Endothelial cell of umbilical vein (primary cell): ENCODE measurements at regions not wholly inside any gene's neighbourhood (a gene's known extent, or its start where the extent isn't known, plus 50 kb on each side); places are given as distances from the start of the nearest gene placed in this dataset.

Source experiments
- BruUV-seq: library from RNA; stranded (reverse); fragments of 400-500 nt; replicated peaks from 2 replicates; lab custom pipeline; 2021; lab: Mats Ljungman, UMichigan
- CTCF ChIA-PET: fragments of 300-600, 350-600 bp; sonication (Branson Sonifier 250); formaldehyde crosslinking; loops from one replicate; lab custom pipeline; 2021; ENCODE audit warnings: antibody characterized with exemption, inconsistent platforms; lab: Charles Lee
- POLR2A ChIA-PET: fragments of 300-600, 350-600 bp; sonication (Branson Sonifier 250); formaldehyde crosslinking; loops from one replicate; lab custom pipeline; 2021; ENCODE audit warnings: antibody characterized with exemption, inconsistent platforms; lab: Charles Lee
- DNase-seq: peaks from one replicate; pipeline ENCODE4 v3.0.0-alpha.2; 2011; ENCODE audit warnings: low read depth, low spot score
- FAIRE-seq: peaks from 2 replicates; lab custom pipeline; 2011; peaks lifted over from hg19 to GRCh38; lab: Jason Lieb, UNC
- H2AFZ ChIP-seq: 2 replicates; pipeline ENCODE4 v1.6.0; 2012; ENCODE audit warnings: low read depth, low read length, control low read depth, inconsistent platforms
- H3K27ac ChIP-seq: 2 replicates; pipeline ENCODE4 v1.5.1; 2011; ENCODE audit warnings: low read depth, mild to moderate bottlenecking, control low read depth, low read length, moderate library complexity; ENCODE audit not compliant: insufficient read depth
- H3K27me3 ChIP-seq, 2 experiments: 2 replicates each; pipeline versions ENCODE4 v1.6.0 to v1.6.1; 2011; ENCODE audit warnings: low read length in 2 of 2, mixed read lengths in 1 of 2; ENCODE audit not compliant: control insufficient read depth in 2 of 2, insufficient read depth in 2 of 2
- H3K36me3 ChIP-seq, 2 experiments: 2 replicates in 1 of 2; 3 replicates in 1 of 2; pipeline ENCODE4 v1.5.1; 2011; ENCODE audit warnings: low read length in 2 of 2, mild to moderate bottlenecking in 1 of 2, moderate library complexity in 1 of 2; ENCODE audit not compliant: control insufficient read depth in 2 of 2, insufficient read depth in 2 of 2; ENCODE audit errors: extremely low read depth in 1 of 2
- H3K4me1 ChIP-seq: 3 replicates; pipeline ENCODE4 v1.5.1; 2011; ENCODE audit warnings: mild to moderate bottlenecking, low read length; ENCODE audit not compliant: control insufficient read depth, insufficient read depth; ENCODE audit errors: extremely low read depth
- H3K4me2 ChIP-seq: 2 replicates; pipeline ENCODE4 v1.6.1; 2011; ENCODE audit warnings: low read length, control low read depth, mixed read lengths; ENCODE audit not compliant: insufficient read depth
- H3K4me3 ChIP-seq, 3 experiments: fragments of 200-600 bp in 1 of 3; sonication (generic), shearing (Covaris generic) in 1 of 3; replicated peaks in 1 of 3; 2 replicates each; pipeline ENCODE4 v1.5.1; 2011 to 2016; ENCODE audit warnings: control low read depth in 3 of 3, low read length in 3 of 3, mild to moderate bottlenecking in 2 of 3, inconsistent platforms in 1 of 3, low read depth in 1 of 3, moderate library complexity in 1 of 3; ENCODE audit not compliant: insufficient read depth in 1 of 3
- H3K79me2 ChIP-seq: 2 replicates; pipeline ENCODE4 v1.6.0; 2012; ENCODE audit warnings: low read length, inconsistent platforms; ENCODE audit not compliant: control insufficient read depth, insufficient read depth
- H3K9ac ChIP-seq: replicated peaks from 2 replicates; pipeline ENCODE3; 2011; ENCODE audit warnings: low read length, control low read depth; ENCODE audit not compliant: insufficient read depth; ENCODE audit errors: extremely low read depth
- H3K9me1 ChIP-seq: replicated peaks from 3 replicates; pipeline ENCODE4 v1.6.0; 2011; ENCODE audit warnings: mild to moderate bottlenecking, low read length; ENCODE audit not compliant: control insufficient read depth, insufficient read depth; ENCODE audit errors: extremely low read depth
- H3K9me3 ChIP-seq: replicated peaks from 2 replicates; pipeline ENCODE4 v1.5.1; 2012; ENCODE audit warnings: low read length, inconsistent platforms; ENCODE audit not compliant: control insufficient read depth, insufficient read depth
- H4K20me1 ChIP-seq: replicated peaks from 2 replicates; pipeline ENCODE3; 2011; ENCODE audit warnings: mild to moderate bottlenecking, low read length; ENCODE audit not compliant: control insufficient read depth, insufficient read depth; ENCODE audit errors: extremely low read depth
- CTCF ChIP-seq, 2 donors: IDR thresholded peaks; 1 replicate in 1 of 2; 2 replicates in 1 of 2; pipeline ENCODE4 v1.5.1; 2011; ENCODE audit warnings: low read length in 2 of 2, mild to moderate bottlenecking in 2 of 2, moderate library complexity in 2 of 2, control low read depth in 1 of 2, inconsistent platforms in 1 of 2, low read depth in 1 of 2; ENCODE audit not compliant: insufficient read depth in 1 of 2; ENCODE audit errors: extremely low read depth in 1 of 2
- EZH2 ChIP-seq: IDR thresholded peaks from 2 replicates; pipeline ENCODE4 v1.6.1; 2012; ENCODE audit warnings: borderline replicate concordance, low read depth, mild to moderate bottlenecking, moderate library complexity, low read length, inconsistent platforms; ENCODE audit not compliant: severe bottlenecking
- FOS ChIP-seq: IDR thresholded peaks from 2 replicates; pipeline ENCODE4 v1.6.1; 2011; ENCODE audit warnings: mild to moderate bottlenecking, low read length, moderate library complexity, borderline replicate concordance; ENCODE audit not compliant: insufficient read depth
- GATA2 ChIP-seq: IDR thresholded peaks from 2 replicates; pipeline ENCODE4 v1.7.0; 2011; ENCODE audit warnings: low read depth, mild to moderate bottlenecking, moderate library complexity, mixed read lengths, low read length; ENCODE audit not compliant: insufficient read length, insufficient read depth
- JUN ChIP-seq: IDR thresholded peaks from 2 replicates; pipeline ENCODE4 v1.6.1; 2011; ENCODE audit warnings: borderline replicate concordance, low read depth; ENCODE audit not compliant: insufficient read length, insufficient read depth
- MYC ChIP-seq: IDR thresholded peaks from one replicate; pipeline ENCODE4 v1.6.1; 2011; ENCODE audit warnings: mild to moderate bottlenecking, low read depth, low read length
- POLR2A ChIP-seq: IDR thresholded peaks from 2 replicates; pipeline ENCODE4 v1.6.1; 2012; ENCODE audit warnings: low read depth, mild to moderate bottlenecking, control low read depth, low read length
- POLR2AphosphoS5 ChIP-seq: IDR thresholded peaks from 2 replicates; pipeline ENCODE4 v1.6.1; 2012; ENCODE audit warnings: low read depth, mild to moderate bottlenecking, control low read depth, low read length, moderate library complexity; ENCODE audit not compliant: insufficient read depth
- dilution Hi-C: fragments of 300-500 bp; cut with MboI; formaldehyde crosslinking; loops from one replicate; pipeline ENCODE4 v1.15.0; 2019; ENCODE audit warnings: low sequenced_read_pairs; ENCODE audit not compliant: extremely low pct_ligation_motif_present
- intact Hi-C: fragments of 100-400 bp; cut with micrococcal nuclease; formaldehyde crosslinking; loops from one replicate; pipeline ENCODE4 v1.10.0; 2022
- TF ChIP-seq, protein P1 (sequence below): IDR thresholded peaks from 2 replicates; pipeline ENCODE4 v1.6.1; 2011; ENCODE audit not compliant: insufficient read depth, insufficient read length

- no peak overlapping the region for H3K4me3 ChIP-seq
- no TSS peak for BruUV-seq
- no peaks in the 10 kb centered on the region for H4K20me1 ChIP-seq
- H3K27ac ChIP-seq: no peak overlapping the region
- H3K9ac ChIP-seq: no peak overlapping the region
- no peaks in the 10 kb centered on the region for H3K4me1 ChIP-seq
- no peaks in the 10 kb centered on the region for H3K9me1 ChIP-seq
- H3K79me2 ChIP-seq: no peaks in the 10 kb centered on the region
- H3K9me3 ChIP-seq: no peaks in the 10 kb centered on the region
- no peak for TF ChIP-seq POLR2AphosphoS5
- no peak for TF ChIP-seq POLR2A
- no peak for TF ChIP-seq JUN
- TF ChIP-seq EZH2: no peak
- CTCF ChIA-PET: no interaction called here
- POLR2A ChIA-PET: no interaction called here
- H3K4me2 ChIP-seq: no peak overlapping the region
- H2AFZ ChIP-seq: no peak overlapping the region
- DNase-seq (no peak), FAIRE-seq (no peak)
- H3K27me3 ChIP-seq: no peaks in the 10 kb centered on the region
- H3K36me3 ChIP-seq: no peaks in the 10 kb centered on the region
- intact Hi-C loops (no loop called here), dilution Hi-C loops (no loop called here)
Observed at GRCh38 chr4:132427125-132427524, 722.0 kb upstream of the PCDH10 start.

DNA sequence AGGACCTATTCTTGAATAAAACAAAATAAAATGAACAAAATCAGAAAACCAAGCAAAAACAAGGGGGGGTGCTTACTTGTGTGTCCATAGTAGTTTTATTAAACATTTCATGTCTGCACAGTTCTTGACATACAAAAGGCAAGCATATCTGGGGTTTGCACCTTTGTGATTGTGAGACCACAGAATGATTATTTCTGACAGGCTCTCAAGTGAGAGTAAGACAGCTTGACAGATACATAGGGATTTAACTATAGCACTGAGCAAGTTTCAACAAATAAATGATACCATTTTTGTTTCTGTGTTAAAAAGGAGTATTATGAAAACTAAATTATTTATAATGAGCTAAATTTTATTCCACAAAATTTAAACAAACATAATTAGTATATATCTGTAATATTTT is 712.0 kb upstream of the PCDH10 start:
- Histone ChIP-seq H3K36me3 (no peaks in the 10 kb centered on the region), H3K4me2 (no peak overlapping the region), H3K9me3 (no peaks in the 10 kb centered on the region), H2AFZ (no peak overlapping the region), H3K27me3 (no peaks in the 10 kb centered on the region), H3K27ac (no peak overlapping the region), H3K4me1 (no peaks in the 10 kb centered on the region), H3K4me3 (no peak overlapping the region), H3K9ac (no peak overlapping the region), H4K20me1 (no peaks in the 10 kb centered on the region), H3K79me2 (no peaks in the 10 kb centered on the region), H3K9me1 (no peaks in the 10 kb centered on the region)
- FAIRE-seq (no peak), DNase-seq (no peak)
- dilution Hi-C loops: no loop called here
- TF ChIP-seq GATA2 (no peak), FOS (no peak), EZH2 (no peak), POLR2A (no peak), CTCF (IDR thresholded peaks at IDR 0.05; ENCODE audit: extremely low read depth in 1 of 2, insufficient read depth in 1 of 2, low read depth in 1 of 2, low read length in 2 of 2) (no peak), MYC (no peak), POLR2AphosphoS5 (no peak), JUN (no peak)
- TF ChIP-seq, protein P1, sequence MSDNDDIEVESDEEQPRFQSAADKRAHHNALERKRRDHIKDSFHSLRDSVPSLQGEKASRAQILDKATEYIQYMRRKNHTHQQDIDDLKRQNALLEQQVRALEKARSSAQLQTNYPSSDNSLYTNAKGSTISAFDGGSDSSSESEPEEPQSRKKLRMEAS: no peak
- no TSS peak for BruUV-seq
- CTCF ChIA-PET: no interaction called here
- POLR2A ChIA-PET: no interaction called here
- intact Hi-C loops: no loop called here
